GM23338 (cell line): ENCODE measurements at regions not wholly inside any gene's neighbourhood (a gene's known extent, or its start where the extent isn't known, plus 50 kb on each side); places are given as distances from the start of the nearest gene placed in this dataset.

Source experiments
- CREB1 ChIP-seq: fragments of 250-450 bp; sonication (Bioruptor Pico); IDR thresholded peaks from 2 replicates; pipeline ENCODE4 v1.5.0; 2020; ENCODE audit warnings: low read depth, mild to moderate bottlenecking, moderate library complexity
- POLR2AphosphoS5 ChIP-seq: IDR thresholded peaks from 2 replicates; pipeline ENCODE4 v1.6.1; 2016; ENCODE audit warnings: antibody characterized with exemption, low read depth
- TF ChIP-seq, protein P1 (sequence below), 2 experiments: fragments of 200-600 bp in 1 of 2; sonication (generic) in 1 of 2; conservative IDR thresholded peaks; 2 replicates each; pipeline versions ENCODE4 v1.5.1 to v1.6.1; 2016 to 2017; ENCODE audit warnings: antibody characterized with exemption in 2 of 2, low read depth in 2 of 2, mild to moderate bottlenecking in 2 of 2, moderate library complexity in 1 of 2

- TF ChIP-seq, protein P1, sequence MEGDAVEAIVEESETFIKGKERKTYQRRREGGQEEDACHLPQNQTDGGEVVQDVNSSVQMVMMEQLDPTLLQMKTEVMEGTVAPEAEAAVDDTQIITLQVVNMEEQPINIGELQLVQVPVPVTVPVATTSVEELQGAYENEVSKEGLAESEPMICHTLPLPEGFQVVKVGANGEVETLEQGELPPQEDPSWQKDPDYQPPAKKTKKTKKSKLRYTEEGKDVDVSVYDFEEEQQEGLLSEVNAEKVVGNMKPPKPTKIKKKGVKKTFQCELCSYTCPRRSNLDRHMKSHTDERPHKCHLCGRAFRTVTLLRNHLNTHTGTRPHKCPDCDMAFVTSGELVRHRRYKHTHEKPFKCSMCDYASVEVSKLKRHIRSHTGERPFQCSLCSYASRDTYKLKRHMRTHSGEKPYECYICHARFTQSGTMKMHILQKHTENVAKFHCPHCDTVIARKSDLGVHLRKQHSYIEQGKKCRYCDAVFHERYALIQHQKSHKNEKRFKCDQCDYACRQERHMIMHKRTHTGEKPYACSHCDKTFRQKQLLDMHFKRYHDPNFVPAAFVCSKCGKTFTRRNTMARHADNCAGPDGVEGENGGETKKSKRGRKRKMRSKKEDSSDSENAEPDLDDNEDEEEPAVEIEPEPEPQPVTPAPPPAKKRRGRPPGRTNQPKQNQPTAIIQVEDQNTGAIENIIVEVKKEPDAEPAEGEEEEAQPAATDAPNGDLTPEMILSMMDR (conservative IDR thresholded peaks at IDR 0.05; ENCODE audit: low read depth in 2 of 2), result no peak
- TF ChIP-seq POLR2AphosphoS5 (no peak), CREB1 (CRISPR knock-in tag) (no peak)
These were observed 246.2 kb upstream of the MCTP2 start for GRCh38 chr15:93985176-93985575.
